HG03571 (cell line): ENCODE measurements at regions not wholly inside any gene's neighbourhood (a gene's known extent, or its start where the extent isn't known, plus 50 kb on each side); places are given as distances from the start of the nearest gene placed in this dataset.
"Not testable (repeated sequence)": the region's sequence is repeated elsewhere in the genome, so short reads cannot be mapped to it uniquely, and the experiment has no call there.

ENCODE experiments used
- ATAC-seq: cut with Tn5 transposase; IDR thresholded peaks from one replicate; pipeline ENCODE4 v1.9.1; 2021; ENCODE audit not compliant: unreplicated experiment

DNA sequence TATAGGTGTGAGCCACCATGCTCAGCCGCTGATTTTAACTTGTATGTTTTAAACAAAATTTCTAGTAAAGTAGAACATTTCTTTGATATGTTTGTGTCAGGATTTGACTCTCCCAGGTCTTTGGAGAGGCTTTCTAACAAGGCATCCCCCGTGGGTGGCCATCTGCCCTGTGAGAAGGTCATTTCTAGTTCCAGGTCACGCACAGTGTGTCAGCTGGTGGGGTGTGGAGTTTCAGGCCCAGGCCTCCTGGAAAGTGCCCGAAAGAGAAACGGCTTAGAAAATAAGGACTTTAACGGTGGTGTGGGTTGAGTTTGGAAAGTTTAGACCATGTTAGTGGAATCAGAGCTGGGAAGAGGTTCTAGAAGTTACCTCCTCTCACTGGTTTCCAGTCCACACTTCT lies 61.0 kb downstream of the SPDYE17 start:
- ATAC-seq, result not testable (repeated sequence)

GRCh38 chr7:76969892-76970291 lies 62.3 kb downstream of the SPDYE17 start:
- ATAC-seq, result not testable (repeated sequence)

DNA sequence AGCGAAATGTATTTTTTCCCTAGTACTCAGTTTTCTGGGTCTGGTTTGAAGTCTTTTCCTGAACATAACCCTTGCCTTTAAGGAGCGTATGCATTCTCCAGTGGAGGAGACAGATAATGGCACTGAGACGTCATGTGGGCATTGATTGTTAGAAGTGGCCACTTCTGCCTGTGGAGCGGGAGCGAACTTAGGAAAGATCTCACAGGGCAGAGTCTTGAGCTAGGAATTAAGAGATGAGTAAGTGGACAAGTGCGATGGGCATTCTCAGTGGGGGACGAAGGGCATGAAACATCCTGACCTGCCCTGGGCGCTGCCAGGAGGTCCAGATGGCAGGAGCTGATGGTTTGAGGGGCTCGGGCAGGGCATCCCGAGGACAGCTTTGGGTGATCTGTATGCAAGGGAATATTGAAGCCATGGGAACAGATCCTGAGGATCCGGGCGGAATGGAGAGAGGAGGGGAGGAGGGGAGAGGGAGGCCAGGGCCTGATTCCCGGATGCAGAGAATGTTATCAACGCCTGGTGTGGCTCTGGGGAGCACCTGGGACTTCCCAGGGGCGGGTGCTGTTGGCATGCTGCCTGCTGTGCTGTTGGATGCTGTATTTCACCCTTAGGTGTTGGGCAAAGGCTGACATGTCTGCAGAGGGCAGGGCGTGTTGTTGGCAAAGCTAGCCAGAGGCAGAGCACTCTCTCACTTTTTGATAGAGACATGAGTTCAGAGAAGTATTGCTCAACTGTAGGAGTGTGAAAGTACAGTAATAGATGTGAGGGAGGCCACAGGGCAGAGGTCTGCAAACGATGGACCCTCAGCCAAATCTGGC lies 66.2 kb downstream of the SPDYE17 start:
- not testable (repeated sequence) for ATAC-seq

GRCh38 chr7:76964050-76964449 lies 68.1 kb downstream of the SPDYE17 start:
- not testable (repeated sequence) for ATAC-seq

DNA sequence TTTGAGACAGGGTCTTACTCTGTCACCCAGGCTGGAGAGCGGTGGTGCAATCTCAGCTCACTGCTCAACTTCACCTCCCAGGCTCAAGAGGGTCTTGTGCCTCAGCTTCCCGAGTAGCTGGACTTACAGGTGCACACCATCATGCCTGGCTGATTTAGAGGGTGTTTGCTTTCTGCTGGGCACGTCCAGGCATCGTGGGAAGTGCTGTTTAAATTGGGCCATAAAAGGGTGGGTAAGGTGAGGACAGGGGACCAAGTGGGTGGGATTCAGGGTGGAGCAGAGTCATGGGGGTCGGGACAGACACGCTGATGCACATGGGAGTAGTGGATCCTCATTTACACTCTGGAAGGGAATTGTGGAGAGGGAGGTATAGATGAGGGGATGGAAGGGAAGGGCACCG lies 69.1 kb downstream of the SPDYE17 start:
- not testable (repeated sequence) for ATAC-seq

- ATAC-seq, result not testable (repeated sequence)
Measured at GRCh38 chr7:76960400-76960986, 71.7 kb downstream of the SPDYE17 start.

- peak; percentile 96 for ATAC-seq
Measured at GRCh38 chr7:76959573-76960399, 72.4 kb downstream of the SPDYE17 start.

GRCh38 chr7:76956531-76956930 lies 75.6 kb downstream of the SPDYE17 start:
- ATAC-seq, result not testable (repeated sequence)

- not testable (repeated sequence) for ATAC-seq
Measured at GRCh38 chr7:76955124-76955523, 77.0 kb downstream of the SPDYE17 start.

DNA sequence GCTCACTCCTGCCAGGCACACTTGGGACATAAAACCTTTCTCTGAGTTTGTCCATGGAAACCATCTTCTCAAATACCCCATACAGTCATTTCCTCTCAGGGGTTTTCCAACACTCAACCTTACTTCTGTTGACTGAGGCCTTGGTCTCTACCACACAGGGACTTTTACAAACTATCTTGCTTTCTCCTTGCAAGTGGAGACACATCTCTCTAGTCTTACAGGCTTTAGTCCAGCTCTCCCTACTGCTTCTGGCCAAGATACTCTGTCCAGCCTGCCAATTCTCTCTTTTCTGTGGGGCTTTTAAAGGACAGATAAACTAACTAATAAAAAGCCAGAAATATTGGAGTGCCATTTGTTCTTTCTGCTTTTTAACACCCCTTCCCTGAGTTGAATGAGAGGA lies 87.6 kb downstream of the SPDYE17 start:
- ATAC-seq, result peak; percentile 58

DNA sequence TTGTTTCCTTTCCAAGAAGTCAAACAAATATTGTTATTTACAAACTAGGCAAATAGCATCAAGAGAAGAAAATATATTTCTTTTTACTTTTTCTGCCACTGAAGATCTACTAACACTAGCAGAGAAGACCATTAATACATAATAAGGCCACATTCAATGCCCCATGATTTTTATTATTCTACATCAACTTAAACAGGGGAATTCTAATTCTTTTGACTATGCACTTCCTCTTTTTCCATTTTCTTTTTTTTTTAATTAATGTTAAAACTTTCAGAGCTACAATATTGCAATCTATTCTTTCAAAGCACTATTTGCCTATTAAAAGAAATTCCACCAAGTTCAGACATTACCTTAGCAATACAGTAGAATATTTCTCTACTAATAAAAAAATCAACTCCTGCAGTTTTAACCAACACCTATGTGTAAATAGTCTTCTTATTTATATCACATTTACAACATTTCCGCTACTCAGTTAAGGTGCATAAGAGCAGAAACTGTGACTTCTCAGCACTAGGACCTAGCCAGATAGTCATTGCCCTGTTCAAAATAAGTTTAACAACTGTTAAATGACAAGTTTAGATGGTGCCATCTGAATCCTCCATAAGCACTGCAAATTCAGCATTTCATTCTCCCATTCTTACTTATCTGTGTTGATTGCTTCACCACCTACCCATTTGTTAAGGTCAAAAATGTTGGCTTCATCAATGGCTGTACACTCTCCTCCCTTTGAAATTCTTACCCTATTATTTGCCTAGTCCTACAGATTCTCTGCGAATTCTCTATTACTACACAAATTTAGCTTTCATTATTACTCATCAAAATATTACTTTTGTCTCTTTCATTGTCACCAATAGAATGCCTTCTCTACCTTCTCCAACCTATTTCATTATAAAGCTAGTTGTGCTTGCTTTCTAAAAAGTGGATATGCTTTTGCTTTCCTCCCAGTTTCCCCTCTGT lies 90.1 kb downstream of the SPDYE17 start:
- peak; percentile 39 for ATAC-seq

GRCh38 chr7:76937781-76938180 lies 94.4 kb downstream of the SPDYE17 start:
- ATAC-seq, result not testable (repeated sequence)

- not testable (repeated sequence) for ATAC-seq
Measured at GRCh38 chr7:76937330-76937729, 94.8 kb downstream of the SPDYE17 start.

DNA sequence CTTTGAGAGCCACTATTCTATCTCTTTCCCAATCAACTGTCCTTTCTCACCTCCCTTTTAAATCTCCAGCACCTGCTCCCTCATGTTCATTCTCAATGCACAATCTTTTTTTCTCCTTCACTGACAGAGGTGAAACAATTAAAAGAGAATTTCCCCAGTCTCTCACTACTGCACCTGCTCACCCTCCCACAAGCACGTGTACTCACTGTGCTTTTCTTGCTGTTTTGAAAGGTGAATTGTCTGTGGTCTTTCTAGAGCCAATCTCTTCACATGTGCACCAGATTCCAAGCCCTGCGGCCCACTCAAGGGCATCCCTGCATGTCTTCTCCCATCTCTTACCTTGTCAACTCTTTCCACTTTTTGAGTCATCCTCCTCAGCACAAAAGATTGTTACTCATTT lies 95.8 kb downstream of the SPDYE17 start:
- not testable (repeated sequence) for ATAC-seq

GRCh38 chr7:76934711-76935110 lies 97.5 kb downstream of the SPDYE17 start:
- not testable (repeated sequence) for ATAC-seq

- peak; percentile 83 for ATAC-seq
Measured at GRCh38 chr7:76932957-76933356, 99.2 kb downstream of the SPDYE17 start.

GRCh38 chr7:76931441-76931840 lies 100.7 kb downstream of the SPDYE17 start:
- not testable (repeated sequence) for ATAC-seq

- ATAC-seq, result not testable (repeated sequence)
Measured at GRCh38 chr7:76930416-76930815, 101.7 kb downstream of the SPDYE17 start.

DNA sequence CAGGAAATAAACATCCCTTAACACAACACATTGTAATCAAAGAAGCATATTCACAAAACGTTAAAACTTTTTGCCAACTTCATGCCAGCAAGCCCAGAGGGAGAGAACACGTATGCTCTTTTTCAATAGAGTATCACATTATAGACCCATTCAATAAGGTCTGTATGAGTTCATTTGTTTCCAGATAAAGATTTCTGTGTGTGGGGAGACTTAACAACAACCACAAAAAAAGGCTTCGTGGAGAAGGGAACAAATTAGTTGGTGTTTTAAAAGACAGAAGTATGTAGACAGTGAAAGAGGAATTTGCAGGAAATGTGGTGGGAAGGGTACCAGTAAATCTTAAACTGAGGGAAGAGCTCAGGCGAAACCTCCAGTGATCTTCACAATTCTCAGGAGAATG lies 103.4 kb downstream of the SPDYE17 start:
- ATAC-seq, result not testable (repeated sequence)

DNA sequence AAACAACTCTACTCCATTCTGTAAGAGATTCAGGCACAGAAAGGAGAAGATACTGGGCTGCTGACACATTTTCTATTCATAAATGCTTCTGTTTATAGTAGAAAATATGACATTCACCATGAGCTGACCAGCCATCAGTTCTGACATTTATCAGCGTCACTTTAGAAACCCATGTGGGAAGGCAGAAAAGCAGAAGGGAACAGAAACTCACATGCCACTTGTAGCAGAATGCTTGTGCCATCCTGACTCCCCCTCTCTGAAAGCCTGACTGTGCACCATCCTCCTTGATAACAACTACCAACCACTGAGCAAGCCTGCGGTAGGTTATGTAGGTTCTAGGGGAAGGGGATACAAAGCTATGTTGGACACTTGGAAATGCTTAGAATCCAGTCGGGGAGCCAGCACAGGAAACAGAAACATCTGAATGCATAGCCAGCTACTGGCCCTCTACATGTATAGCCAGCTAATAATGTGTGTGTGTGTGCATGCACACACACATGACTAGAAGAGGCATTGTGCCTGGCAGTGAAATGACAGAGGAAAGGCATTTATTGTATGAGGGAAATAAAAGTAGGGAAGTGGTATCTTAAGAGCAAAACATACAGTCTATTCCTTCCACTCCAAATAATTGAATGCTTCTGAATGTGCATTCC lies 104.3 kb downstream of the SPDYE17 start:
- ATAC-seq, result not testable (repeated sequence)
